ENCODE measurements at regions not wholly inside any gene's neighbourhood (a gene's known extent, or its start where the extent isn't known, plus 50 kb on each side); places are given as distances from the start of the nearest gene placed in this dataset.
"Not testable (repeated sequence)": the region's sequence is repeated elsewhere in the genome, so short reads cannot be mapped to it uniquely, and the experiment has no call there.

DNA sequence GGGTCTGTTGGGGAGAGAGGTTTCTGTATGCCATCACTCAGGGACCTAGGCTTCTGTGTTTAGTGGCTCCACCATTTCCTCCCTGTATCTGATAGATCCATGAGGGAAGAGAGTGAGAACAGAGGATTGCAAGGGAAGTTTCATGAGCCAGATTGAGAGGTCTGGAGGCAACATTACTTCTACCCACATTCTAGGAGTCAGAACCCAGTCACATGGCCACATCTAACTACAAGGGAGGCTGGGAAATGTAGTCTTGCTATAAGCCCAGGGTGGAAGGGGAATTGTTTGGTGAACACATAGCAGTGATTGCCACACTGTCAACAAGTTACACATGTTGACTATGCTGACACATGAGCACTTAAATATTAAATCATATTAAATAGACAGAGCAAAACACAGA, 834.8 kb downstream of the C12orf50 start:
- not testable (repeated sequence) for DNase-seq; H3K27me3 Mint-ChIP-seq; H3K27ac Mint-ChIP-seq; H3K4me3 Mint-ChIP-seq; H3K9me3 Mint-ChIP-seq; ATAC-seq (ENCODE audit: low read depth in 2 of 2); H3K4me3 ChIP-seq (ENCODE audit: low read depth, low read length); H3K36me3 ChIP-seq (ENCODE audit: control insufficient read depth, insufficient read depth, low read length); H3K27me3 ChIP-seq (ENCODE audit: control insufficient read depth, insufficient read depth, low read length); H3K4me1 ChIP-seq (ENCODE audit: control insufficient read depth, insufficient read depth, low read length, poor library complexity, severe bottlenecking); H3K27ac ChIP-seq (ENCODE audit: insufficient read depth, low read length, poor library complexity, severe bottlenecking); H3K9me3 ChIP-seq (ENCODE audit: control insufficient read depth in 2 of 2, low read length in 2 of 2); H3K36me3 Mint-ChIP-seq; H3K4me1 Mint-ChIP-seq

DNA sequence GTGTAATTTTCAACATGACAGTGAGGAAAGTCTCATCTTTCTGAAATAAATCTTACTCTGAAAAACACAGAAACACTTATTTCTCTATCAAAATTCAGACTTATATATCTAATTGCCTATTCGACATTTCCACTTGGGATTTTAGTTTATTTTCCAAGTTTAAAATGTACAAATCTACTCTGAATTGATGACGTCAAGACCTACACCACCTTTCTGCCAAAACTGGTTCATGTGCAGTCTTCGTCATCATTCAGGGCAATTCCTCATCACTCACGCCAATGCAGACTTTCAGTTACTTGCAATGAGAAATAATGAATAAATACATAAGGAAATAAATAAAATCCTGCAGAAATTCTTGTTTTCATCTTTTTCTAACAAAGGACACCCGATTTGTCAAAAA, 843.8 kb downstream of the C12orf50 start:
- Mint-ChIP-seq H3K27me3 (no peaks in the 10 kb centered on the region), H3K9me3 (peaks cover 3 to 6% (median 4%) of the 10 kb centered on the region in 7 donors), H3K4me3 (no peak overlapping the region), H3K4me1 (no peaks in the 10 kb centered on the region), H3K27ac (no peak overlapping the region), H3K36me3 (no peaks in the 10 kb centered on the region)
- Histone ChIP-seq H3K27me3 (ENCODE audit: control insufficient read depth, insufficient read depth, low read length) (no peaks in the 10 kb centered on the region), H3K4me3 (ENCODE audit: low read depth, low read length) (no peak overlapping the region), H3K9me3 (ENCODE audit: control insufficient read depth in 2 of 2, low read length in 2 of 2) (peaks cover 4 to 8% of the 10 kb centered on the region in 2 experiments), H3K36me3 (ENCODE audit: control insufficient read depth, insufficient read depth, low read length) (no peaks in the 10 kb centered on the region), H3K27ac (ENCODE audit: insufficient read depth, low read length, poor library complexity, severe bottlenecking) (no peak overlapping the region), H3K4me1 (ENCODE audit: control insufficient read depth, insufficient read depth, low read length, poor library complexity, severe bottlenecking) (no peaks in the 10 kb centered on the region)
- DNase-seq (no peak), ATAC-seq (ENCODE audit: low read depth in 2 of 2) (no peak)

DNA sequence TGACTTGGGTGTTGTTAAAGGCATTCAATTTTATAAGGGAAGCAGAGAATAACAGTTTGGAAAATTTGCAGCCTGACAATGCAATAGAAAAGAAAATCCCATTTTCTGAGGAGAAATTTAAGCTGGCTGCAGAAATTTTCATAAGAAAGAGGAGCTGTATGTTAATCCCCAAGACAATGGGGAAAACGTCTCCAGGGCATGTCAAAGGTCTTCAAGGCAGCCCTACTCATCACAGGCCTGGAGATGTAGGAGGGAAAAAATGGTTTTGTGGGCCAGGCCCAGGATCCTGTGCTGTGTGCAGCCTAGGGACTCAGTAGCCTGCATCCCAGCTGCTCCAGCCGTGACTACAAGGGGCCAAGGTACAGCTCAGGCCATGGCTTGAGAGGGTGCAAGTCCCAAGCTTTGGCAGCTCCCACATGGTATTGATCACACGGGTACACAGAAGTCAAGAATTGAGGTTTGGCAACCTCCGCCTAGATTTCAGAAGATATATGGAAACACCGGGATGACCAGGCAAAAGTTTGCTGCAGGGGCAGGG, 846.4 kb downstream of the C12orf50 start:
- H3K27me3 Mint-ChIP-seq: no peaks in the 10 kb centered on the region
- no peak for DNase-seq
- H3K4me3 Mint-ChIP-seq: no peak overlapping the region
- H3K27ac Mint-ChIP-seq: no peak overlapping the region
- H3K9me3 Mint-ChIP-seq: peaks cover 3 to 8% (median 5%) of the 10 kb centered on the region in 7 donors
- ATAC-seq (ENCODE audit: low read depth in 2 of 2): no peak
- H3K36me3 Mint-ChIP-seq: no peaks in the 10 kb centered on the region
- Histone ChIP-seq H3K4me1 (ENCODE audit: control insufficient read depth, insufficient read depth, low read length, poor library complexity, severe bottlenecking) (no peaks in the 10 kb centered on the region), H3K4me3 (ENCODE audit: low read depth, low read length) (no peak overlapping the region), H3K27ac (ENCODE audit: insufficient read depth, low read length, poor library complexity, severe bottlenecking) (no peak overlapping the region), H3K9me3 (ENCODE audit: control insufficient read depth in 2 of 2, low read length in 2 of 2) (peaks cover 2 to 8% of the 10 kb centered on the region in 2 experiments), H3K27me3 (ENCODE audit: control insufficient read depth, insufficient read depth, low read length) (no peaks in the 10 kb centered on the region), H3K36me3 (ENCODE audit: control insufficient read depth, insufficient read depth, low read length) (no peaks in the 10 kb centered on the region)
- H3K4me1 Mint-ChIP-seq: no peaks in the 10 kb centered on the region

DNA sequence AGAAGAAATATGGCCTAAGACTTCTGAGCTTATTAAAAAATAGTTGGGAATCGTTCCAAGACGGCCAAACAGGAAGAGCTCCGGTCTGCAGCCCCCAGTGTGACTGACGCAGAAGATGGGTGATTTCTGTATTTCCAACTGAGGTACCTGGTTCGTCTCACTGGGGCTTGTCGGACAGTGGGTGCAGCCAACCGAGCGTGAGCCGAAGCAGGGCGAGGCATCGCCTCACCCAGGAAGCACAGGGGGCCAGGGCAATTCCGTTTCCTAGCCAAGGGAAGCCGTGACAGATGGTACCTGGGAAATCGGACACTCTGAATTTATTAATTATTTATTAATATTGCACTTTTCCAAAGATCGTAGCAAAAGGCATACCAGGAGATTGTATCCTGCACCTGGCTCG, 857.8 kb downstream of the C12orf50 start:
- Histone ChIP-seq H3K27me3 (ENCODE audit: control insufficient read depth, insufficient read depth, low read length) (no peaks in the 10 kb centered on the region), H3K27ac (ENCODE audit: insufficient read depth, low read length, poor library complexity, severe bottlenecking) (no peak overlapping the region), H3K9me3 (ENCODE audit: control insufficient read depth in 2 of 2, low read length in 2 of 2) (no peaks in the 10 kb centered on the region), H3K36me3 (ENCODE audit: control insufficient read depth, insufficient read depth, low read length) (no peaks in the 10 kb centered on the region), H3K4me1 (ENCODE audit: control insufficient read depth, insufficient read depth, low read length, poor library complexity, severe bottlenecking) (no peaks in the 10 kb centered on the region), H3K4me3 (ENCODE audit: low read depth, low read length) (no peak overlapping the region)
- H3K9me3 Mint-ChIP-seq: peaks cover 0 to 28% (median 11%) of the 10 kb centered on the region in 7 donors
- H3K4me1 Mint-ChIP-seq: no peaks in the 10 kb centered on the region
- ATAC-seq (ENCODE audit: low read depth in 2 of 2): no peak
- no peaks in the 10 kb centered on the region for H3K36me3 Mint-ChIP-seq
- no peak overlapping the region for H3K27ac Mint-ChIP-seq
- no peak overlapping the region for H3K4me3 Mint-ChIP-seq
- DNase-seq: no peak
- H3K27me3 Mint-ChIP-seq: no peaks in the 10 kb centered on the region

DNA sequence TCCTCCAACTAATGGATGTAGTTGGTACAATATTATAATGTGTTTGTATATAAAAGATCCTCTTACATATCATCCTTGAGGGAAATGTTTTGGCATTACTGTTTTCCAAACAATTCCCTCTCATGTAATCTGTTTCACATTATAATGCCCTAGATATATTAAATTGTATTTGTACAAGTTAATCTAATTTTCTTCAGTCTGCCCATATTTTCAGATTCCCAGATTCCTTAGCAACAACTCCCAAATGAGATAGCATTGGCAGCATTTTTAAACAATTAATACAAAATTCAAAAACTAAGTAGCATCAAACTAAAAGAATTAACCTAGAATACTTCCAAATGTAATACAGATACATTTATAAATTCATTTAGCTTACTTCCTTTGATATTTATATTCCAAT, 860.2 kb downstream of the C12orf50 start:
- Histone ChIP-seq H3K4me1 (ENCODE audit: control insufficient read depth, insufficient read depth, low read length, poor library complexity, severe bottlenecking) (no peaks in the 10 kb centered on the region), H3K27me3 (ENCODE audit: control insufficient read depth, insufficient read depth, low read length) (no peaks in the 10 kb centered on the region), H3K27ac (ENCODE audit: insufficient read depth, low read length, poor library complexity, severe bottlenecking) (no peak overlapping the region), H3K9me3 (ENCODE audit: control insufficient read depth in 2 of 2, low read length in 2 of 2) (peaks cover 3 to 13% of the 10 kb centered on the region in 2 experiments), H3K36me3 (ENCODE audit: control insufficient read depth, insufficient read depth, low read length) (no peaks in the 10 kb centered on the region), H3K4me3 (ENCODE audit: low read depth, low read length) (no peak overlapping the region)
- no peak for DNase-seq
- Mint-ChIP-seq H3K4me3 (no peak overlapping the region), H3K4me1 (no peaks in the 10 kb centered on the region), H3K27ac (no peak overlapping the region), H3K36me3 (no peaks in the 10 kb centered on the region), H3K9me3 (peaks cover 0 to 25% (median 12%) of the 10 kb centered on the region in 7 donors), H3K27me3 (no peaks in the 10 kb centered on the region)
- no peak for ATAC-seq (ENCODE audit: low read depth in 2 of 2)

DNA sequence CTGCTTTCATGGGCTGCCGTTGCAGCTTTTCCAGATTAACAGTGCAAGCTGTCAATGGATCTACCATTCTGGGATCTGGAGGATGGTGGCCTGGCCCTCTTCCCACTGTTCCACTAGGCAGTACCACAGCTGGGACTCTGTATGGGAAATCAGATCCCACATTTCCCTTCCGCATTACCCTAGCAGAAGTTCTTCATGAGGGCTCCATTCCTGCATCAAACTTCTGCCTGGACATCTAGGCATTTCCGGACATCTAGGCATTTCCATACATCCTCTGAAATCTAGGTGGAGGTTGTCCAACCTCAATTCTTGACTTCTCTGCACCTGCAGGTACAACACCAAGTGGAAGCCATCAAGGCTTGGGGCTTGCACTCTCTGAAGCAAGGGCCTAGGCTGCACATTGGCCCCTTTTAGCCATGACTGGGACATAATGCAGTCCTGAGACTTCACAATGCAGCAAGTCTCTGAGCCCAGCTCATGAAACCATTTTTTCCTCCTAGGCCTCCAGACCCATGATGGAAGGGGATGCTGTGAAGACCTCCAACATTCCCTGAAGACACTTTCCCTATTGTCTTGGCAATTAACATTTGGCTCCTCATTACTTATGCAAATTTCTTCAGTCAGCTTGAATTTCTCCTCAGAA, 863.3 kb downstream of the C12orf50 start:
- ATAC-seq (ENCODE audit: low read depth in 2 of 2) (no peak), DNase-seq (no peak)
- H3K27ac ChIP-seq (ENCODE audit: insufficient read depth, low read length, poor library complexity, severe bottlenecking): no peak overlapping the region
- no peak overlapping the region for H3K4me3 Mint-ChIP-seq
- no peaks in the 10 kb centered on the region for H3K4me1 ChIP-seq (ENCODE audit: control insufficient read depth, insufficient read depth, low read length, poor library complexity, severe bottlenecking)
- no peaks in the 10 kb centered on the region for H3K36me3 Mint-ChIP-seq
- no peaks in the 10 kb centered on the region for H3K27me3 ChIP-seq (ENCODE audit: control insufficient read depth, insufficient read depth, low read length)
- H3K9me3 ChIP-seq (ENCODE audit: control insufficient read depth in 2 of 2, low read length in 2 of 2): peaks cover 3 to 13% of the 10 kb centered on the region in 2 experiments
- H3K27ac Mint-ChIP-seq: no peak overlapping the region
- no peaks in the 10 kb centered on the region for H3K36me3 ChIP-seq (ENCODE audit: control insufficient read depth, insufficient read depth, low read length)
- H3K9me3 Mint-ChIP-seq: peaks cover 0 to 23% (median 9%) of the 10 kb centered on the region in 7 donors
- H3K27me3 Mint-ChIP-seq: no peaks in the 10 kb centered on the region
- no peak overlapping the region for H3K4me3 ChIP-seq (ENCODE audit: low read depth, low read length)
- H3K4me1 Mint-ChIP-seq: no peaks in the 10 kb centered on the region

DNA sequence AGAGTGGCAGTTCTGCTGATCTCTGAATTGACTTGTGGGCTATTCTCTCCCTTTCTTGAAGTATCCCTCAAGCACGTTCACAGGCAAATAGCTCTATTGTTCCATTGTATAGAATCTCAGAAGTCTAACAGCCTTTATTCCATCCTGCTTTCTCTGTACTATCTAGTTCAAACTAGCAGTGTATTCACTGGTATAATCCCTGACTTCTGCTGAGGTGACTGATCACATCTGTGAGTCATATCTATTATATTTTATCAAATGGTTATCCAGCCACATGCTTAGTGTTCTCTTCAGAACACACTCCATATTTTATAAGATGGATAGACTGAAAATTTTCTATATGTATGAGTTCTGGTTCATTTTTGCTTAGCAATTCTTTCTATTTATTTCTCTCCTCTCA, 866.1 kb downstream of the C12orf50 start:
- H3K27me3 ChIP-seq (ENCODE audit: control insufficient read depth, insufficient read depth, low read length): no peaks in the 10 kb centered on the region
- Mint-ChIP-seq H3K4me1 (no peaks in the 10 kb centered on the region), H3K4me3 (no peak overlapping the region), H3K27me3 (no peaks in the 10 kb centered on the region), H3K27ac (no peak overlapping the region), H3K36me3 (no peaks in the 10 kb centered on the region), H3K9me3 (peaks cover 0 to 17% (median 8%) of the 10 kb centered on the region in 7 donors)
- no peak for DNase-seq
- H3K27ac ChIP-seq (ENCODE audit: insufficient read depth, low read length, poor library complexity, severe bottlenecking): no peak overlapping the region
- H3K4me3 ChIP-seq (ENCODE audit: low read depth, low read length): no peak overlapping the region
- H3K9me3 ChIP-seq (ENCODE audit: control insufficient read depth in 2 of 2, low read length in 2 of 2): peaks cover 3 to 13% of the 10 kb centered on the region in 2 experiments
- H3K4me1 ChIP-seq (ENCODE audit: control insufficient read depth, insufficient read depth, low read length, poor library complexity, severe bottlenecking): no peaks in the 10 kb centered on the region
- no peak for ATAC-seq (ENCODE audit: low read depth in 2 of 2)
- no peaks in the 10 kb centered on the region for H3K36me3 ChIP-seq (ENCODE audit: control insufficient read depth, insufficient read depth, low read length)
